Osteoblast (primary cell): ENCODE measurements at regions not wholly inside any gene's neighbourhood (a gene's known extent, or its start where the extent isn't known, plus 50 kb on each side); places are given as distances from the start of the nearest gene placed in this dataset.

Source experiments
- DNase-seq: peaks from one replicate; pipeline ENCODE4 v3.0.0; 2011; ENCODE audit warnings: low spot score, mixed read lengths; ENCODE audit not compliant: insufficient read length; ENCODE audit errors: missing footprints
- H2AFZ ChIP-seq: 2 replicates; pipeline ENCODE4 v1.6.0; 2011; ENCODE audit warnings: mild to moderate bottlenecking, low read length
- H3K27ac ChIP-seq: 2 replicates; pipeline ENCODE4 v1.5.1; 2011; ENCODE audit warnings: mild to moderate bottlenecking, low read depth, low read length, moderate library complexity
- H3K27me3 ChIP-seq: 2 replicates; pipeline ENCODE4 v1.6.0; 2012; ENCODE audit warnings: mild to moderate bottlenecking, control low read depth, inconsistent platforms, low read length, moderate library complexity; ENCODE audit not compliant: insufficient read depth
- H3K36me3 ChIP-seq: 2 replicates; pipeline ENCODE4 v1.5.1; 2011; ENCODE audit warnings: mild to moderate bottlenecking, low read length, control low read depth, moderate library complexity; ENCODE audit not compliant: insufficient read depth
- H3K4me1 ChIP-seq: 2 replicates; pipeline ENCODE4 v1.5.1; 2011; ENCODE audit warnings: mild to moderate bottlenecking, low read length, control low read depth, moderate library complexity; ENCODE audit not compliant: insufficient read depth
- H3K4me2 ChIP-seq: 2 replicates; pipeline ENCODE4 v1.6.0; 2011; ENCODE audit warnings: mild to moderate bottlenecking, low read length; ENCODE audit not compliant: insufficient read depth
- H3K4me3 ChIP-seq: fragments of 200-600 bp; sonication (generic); 3 replicates; pipeline ENCODE4 v1.5.1; 2012; ENCODE audit warnings: mild to moderate bottlenecking, low read length, inconsistent platforms; ENCODE audit not compliant: insufficient read depth
- H3K79me2 ChIP-seq: 2 replicates; pipeline ENCODE4 v1.6.0; 2012; ENCODE audit warnings: mild to moderate bottlenecking, low read length, control low read depth, inconsistent platforms; ENCODE audit not compliant: insufficient read depth
- H3K9me3 ChIP-seq: 2 replicates; pipeline ENCODE4 v1.5.1; 2011; ENCODE audit warnings: low read depth, low read length, control low read depth
- H4K20me1 ChIP-seq: 2 replicates; pipeline ENCODE4 v1.6.0; 2012; ENCODE audit warnings: mild to moderate bottlenecking, low read length, control low read depth; ENCODE audit not compliant: insufficient read depth
- CTCF ChIP-seq: IDR thresholded peaks from 2 replicates; pipeline ENCODE4 v1.5.1; 2011; ENCODE audit warnings: mild to moderate bottlenecking, low read depth, low read length, moderate library complexity; ENCODE audit errors: extremely low read depth

DNA sequence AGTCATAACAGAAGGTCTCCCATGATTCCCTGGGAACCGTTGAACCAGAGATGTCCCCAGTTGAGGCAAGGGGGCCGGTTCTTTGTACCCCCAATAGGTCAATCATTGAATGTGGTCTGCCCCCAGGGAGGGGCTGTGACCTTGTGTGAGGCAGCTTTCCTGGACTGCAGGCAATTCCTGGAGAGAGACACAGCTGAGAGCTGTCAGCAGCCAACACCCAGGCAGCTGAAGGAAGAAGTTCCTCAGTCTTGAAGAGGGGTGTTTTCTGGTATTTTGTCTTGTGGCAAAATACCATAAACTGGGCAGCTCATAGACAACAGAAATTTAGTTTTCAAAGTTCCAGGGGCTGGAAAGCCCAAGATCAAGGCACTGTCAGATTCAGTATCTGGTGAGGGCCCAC lies 185.7 kb upstream of the ATP6AP2 start:
- Histone ChIP-seq H3K9me3 (no peaks in the 10 kb centered on the region), H3K36me3 (no peaks in the 10 kb centered on the region), H3K27me3 (peaks cover 18% of the 10 kb centered on the region), H3K27ac (no peak overlapping the region), H3K4me1 (no peaks in the 10 kb centered on the region), H3K4me2 (no peak overlapping the region), H2AFZ (no peak overlapping the region), H4K20me1 (no peaks in the 10 kb centered on the region), H3K79me2 (no peaks in the 10 kb centered on the region), H3K4me3 (no peak overlapping the region)
- no peak for DNase-seq
- no peak for TF ChIP-seq CTCF

DNA sequence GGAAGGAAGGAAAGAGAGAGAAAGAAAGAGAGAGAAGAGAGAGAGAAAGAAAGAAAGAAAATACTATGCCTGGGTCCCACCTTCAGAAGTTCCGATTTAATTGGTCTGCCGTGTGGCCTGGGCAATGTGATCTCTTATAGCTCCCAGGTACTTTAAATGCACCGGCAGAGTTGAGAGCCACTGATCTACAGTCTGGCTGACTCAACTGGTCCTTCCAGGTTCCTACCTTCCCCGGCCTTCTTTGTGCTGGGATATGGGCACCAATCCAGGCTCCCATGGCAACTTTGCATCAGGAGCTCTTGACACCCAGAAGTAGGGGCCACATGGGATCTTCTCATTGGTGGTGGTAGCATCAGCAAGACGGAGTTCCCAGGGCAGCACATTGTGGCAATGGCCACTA lies 186.5 kb upstream of the ATP6AP2 start:
- H4K20me1 ChIP-seq: no peaks in the 10 kb centered on the region
- H3K27me3 ChIP-seq: peaks cover 16% of the 10 kb centered on the region
- no peak overlapping the region for H3K27ac ChIP-seq
- H3K4me3 ChIP-seq: no peak overlapping the region
- H2AFZ ChIP-seq: no peak overlapping the region
- DNase-seq: no peak
- no peak for TF ChIP-seq CTCF
- H3K36me3 ChIP-seq: no peaks in the 10 kb centered on the region
- H3K9me3 ChIP-seq: no peaks in the 10 kb centered on the region
- H3K79me2 ChIP-seq: no peaks in the 10 kb centered on the region
- no peaks in the 10 kb centered on the region for H3K4me1 ChIP-seq
- no peak overlapping the region for H3K4me2 ChIP-seq

- Histone ChIP-seq H3K79me2 (no peaks in the 10 kb centered on the region), H3K27me3 (peaks cover 6% of the 10 kb centered on the region), H3K4me1 (no peaks in the 10 kb centered on the region), H2AFZ (no peak overlapping the region), H3K4me2 (no peak overlapping the region), H4K20me1 (no peaks in the 10 kb centered on the region), H3K4me3 (no peak overlapping the region), H3K27ac (no peak overlapping the region), H3K9me3 (no peaks in the 10 kb centered on the region), H3K36me3 (no peaks in the 10 kb centered on the region)
- TF ChIP-seq CTCF: no peak
- DNase-seq: no peak
These were observed 188.2 kb upstream of the ATP6AP2 start for GRCh38 chrX:40392599-40392998.

DNA sequence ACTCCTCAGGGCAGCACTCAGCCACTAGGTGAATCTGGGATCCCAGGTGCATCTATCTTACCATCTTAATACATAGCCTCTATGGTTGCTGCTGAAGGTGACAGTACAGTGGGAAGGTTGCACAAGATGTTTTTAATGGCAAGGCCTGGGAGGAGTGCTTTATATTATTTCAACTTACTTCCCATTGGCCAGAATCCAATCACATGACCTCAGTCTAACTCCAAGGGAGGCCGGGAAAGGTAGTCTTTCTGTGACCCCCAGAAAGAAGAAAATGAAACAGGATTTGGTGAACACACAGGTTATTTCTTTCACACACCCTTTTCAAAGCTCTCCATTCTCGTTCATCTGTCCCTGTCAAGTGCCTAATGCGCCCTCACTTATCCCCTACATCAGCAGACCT lies 189.1 kb upstream of the ATP6AP2 start:
- H3K9me3 ChIP-seq: no peaks in the 10 kb centered on the region
- no peak for TF ChIP-seq CTCF
- no peak overlapping the region for H3K4me3 ChIP-seq
- H3K4me2 ChIP-seq: no peak overlapping the region
- H2AFZ ChIP-seq: no peak overlapping the region
- H4K20me1 ChIP-seq: no peaks in the 10 kb centered on the region
- no peaks in the 10 kb centered on the region for H3K79me2 ChIP-seq
- no peak overlapping the region for H3K27ac ChIP-seq
- H3K4me1 ChIP-seq: no peaks in the 10 kb centered on the region
- peaks cover 6% of the 10 kb centered on the region for H3K27me3 ChIP-seq
- no peaks in the 10 kb centered on the region for H3K36me3 ChIP-seq
- DNase-seq: no peak
